Sigmoid colon (tissue), 4 donors: ENCODE measurements at regions not wholly inside any gene's neighbourhood (a gene's known extent, or its start where the extent isn't known, plus 50 kb on each side); places are given as distances from the start of the nearest gene placed in this dataset.

ENCODE experiments used
- CTCF ChIP-seq, 4 experiments: fragments of 450-650 bp in 3 of 4; fragments of 200-600 bp in 1 of 4; IDR thresholded peaks; one replicate each; pipeline ENCODE4 v1.5.1; 2016 to 2019; ENCODE audit warnings: antibody characterized with exemption in 4 of 4, mild to moderate bottlenecking in 3 of 4, moderate library complexity in 2 of 4
- POLR2AphosphoS5 ChIP-seq, 4 donors: sonication (generic); formaldehyde crosslinking; IDR thresholded peaks; one replicate each; pipeline ENCODE4 v1.6.1; 2017; ENCODE audit warnings: antibody characterized with exemption in 4 of 4

- TF ChIP-seq CTCF (IDR thresholded peaks at IDR 0.05) (no peak), POLR2AphosphoS5 (IDR thresholded peaks at IDR 0.05) (no peak)
Observed at GRCh38 chr17:52594516-52594915, 436.0 kb upstream of the CA10 start.
